ENCODE measurements at regions not wholly inside any gene's neighbourhood (a gene's known extent, or its start where the extent isn't known, plus 50 kb on each side); places are given as distances from the start of the nearest gene placed in this dataset.

DNA sequence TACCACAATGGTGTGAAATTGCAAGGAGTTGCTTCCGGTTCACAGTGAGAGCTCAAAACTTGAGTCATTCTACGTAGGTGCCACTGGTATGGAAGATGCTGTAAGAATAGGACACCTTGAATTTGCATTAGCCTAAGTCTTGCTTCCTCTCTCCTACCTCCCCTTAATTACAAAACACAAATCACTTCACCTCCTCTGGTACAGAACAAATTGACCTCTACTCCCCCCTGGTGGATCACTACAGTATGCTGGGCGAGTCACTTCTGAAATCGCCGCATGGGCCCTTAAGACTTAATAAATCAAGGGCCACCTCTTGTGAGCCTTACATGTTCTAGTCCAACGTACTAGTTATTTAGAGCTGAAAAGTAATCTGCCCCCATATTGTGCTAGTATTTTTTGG, 145.3 kb upstream of the SMARCA2 start (continued):
- peak; percentile 87 to 90 for TF ChIP-seq CTCF (conservative IDR thresholded peaks at IDR 0.05; ENCODE audit: low read depth in 2 of 2)

DNA sequence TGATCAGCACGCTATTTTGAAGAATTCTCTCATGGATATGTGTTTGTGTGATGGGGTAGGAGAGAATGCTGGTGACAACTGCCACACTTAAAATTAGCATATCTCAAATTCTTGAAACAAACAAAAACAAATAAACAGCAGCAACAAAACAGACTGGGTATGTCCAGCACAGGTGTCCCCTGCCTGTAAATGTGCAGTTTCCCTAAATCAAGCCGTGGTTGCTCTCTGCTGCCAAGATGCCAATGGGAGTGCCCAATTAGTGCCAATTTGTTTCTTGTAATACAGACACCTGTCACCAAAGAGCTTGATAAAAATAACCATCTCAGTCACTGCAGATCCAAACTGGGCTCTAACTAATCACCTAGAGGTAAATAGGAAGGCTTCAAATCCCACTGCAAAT, 144.2 kb upstream of the SMARCA2 start:
- ATAC-seq (no peak), DNase-seq (ENCODE audit: low spot score) (no peak)
- H3K27ac Mint-ChIP-seq: no peak overlapping the region
- H4K20me1 ChIP-seq (replicated peaks; ENCODE audit: insufficient read depth): no peaks in the 10 kb centered on the region
- H3K4me3 Mint-ChIP-seq: no peak overlapping the region
- peaks cover 22% of the 10 kb centered on the region for H3K4me1 Mint-ChIP-seq
- H3K9me2 ChIP-seq (ENCODE audit: insufficient read depth): no peaks in the 10 kb centered on the region
- no peak overlapping the region for H3K27ac ChIP-seq (ENCODE audit: low read depth)
- no peak overlapping the region for H3K4me2 ChIP-seq
- no peaks in the 10 kb centered on the region for H3K79me2 ChIP-seq (replicated peaks; ENCODE audit: insufficient read depth)
- H3K27me3 Mint-ChIP-seq (ENCODE audit: insufficient read depth, low read depth, poor library complexity): no peaks in the 10 kb centered on the region
- H3K36me3 ChIP-seq (ENCODE audit: insufficient read depth): no peaks in the 10 kb centered on the region
- no peak overlapping the region for H2AFZ ChIP-seq
- H3K36me3 Mint-ChIP-seq (ENCODE audit: low read depth): no peaks in the 10 kb centered on the region
- H3K27me3 ChIP-seq (ENCODE audit: insufficient read depth): no peaks in the 10 kb centered on the region
- H3K9me3 Mint-ChIP-seq: no peaks in the 10 kb centered on the region; the same call in 1 of the 3 replicates
- H3K4me1 ChIP-seq (ENCODE audit: insufficient read depth): peaks cover 6% of the 10 kb centered on the region
- no peaks in the 10 kb centered on the region for H3F3A ChIP-seq (replicated peaks; ENCODE audit: low read depth)
- H3K4me3 ChIP-seq: no peak overlapping the region
- TF ChIP-seq NANOG (IDR thresholded peaks at IDR 0.05; ENCODE audit: borderline replicate concordance): no peak
- no peak for TF ChIP-seq JUNB (IDR thresholded peaks at IDR 0.05; ENCODE audit: unreplicated experiment)
- no peak for TF ChIP-seq CREB1 (CRISPR knock-in tag; IDR thresholded peaks at IDR 0.05; ENCODE audit: low read depth)
- TF ChIP-seq EZH2phosphoT487 (IDR thresholded peaks at IDR 0.05; ENCODE audit: unreplicated experiment): no peak
- TF ChIP-seq STAT1 (IDR thresholded peaks at IDR 0.05; ENCODE audit: unreplicated experiment): no peak
- TF ChIP-seq CTCF (conservative IDR thresholded peaks at IDR 0.05; ENCODE audit: low read depth in 2 of 2): no peak
- no peak for TF ChIP-seq ZNF114 (CRISPR knock-in tag; IDR thresholded peaks at IDR 0.05)
- TF ChIP-seq ZNF462 (CRISPR knock-in tag; IDR thresholded peaks at IDR 0.05): no peak
- no peak for TF ChIP-seq POLR2AphosphoS5 (IDR thresholded peaks at IDR 0.05; ENCODE audit: low read depth)
- TF ChIP-seq, protein P1, sequence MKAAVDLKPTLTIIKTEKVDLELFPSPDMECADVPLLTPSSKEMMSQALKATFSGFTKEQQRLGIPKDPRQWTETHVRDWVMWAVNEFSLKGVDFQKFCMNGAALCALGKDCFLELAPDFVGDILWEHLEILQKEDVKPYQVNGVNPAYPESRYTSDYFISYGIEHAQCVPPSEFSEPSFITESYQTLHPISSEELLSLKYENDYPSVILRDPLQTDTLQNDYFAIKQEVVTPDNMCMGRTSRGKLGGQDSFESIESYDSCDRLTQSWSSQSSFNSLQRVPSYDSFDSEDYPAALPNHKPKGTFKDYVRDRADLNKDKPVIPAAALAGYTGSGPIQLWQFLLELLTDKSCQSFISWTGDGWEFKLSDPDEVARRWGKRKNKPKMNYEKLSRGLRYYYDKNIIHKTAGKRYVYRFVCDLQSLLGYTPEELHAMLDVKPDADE (IDR thresholded peaks at IDR 0.05): no peak
- TF ChIP-seq EZH2 (IDR thresholded peaks at IDR 0.05; ENCODE audit: low read depth, unreplicated experiment): no peak
- TF ChIP-seq ZNF331 (CRISPR knock-in tag; IDR thresholded peaks at IDR 0.05; ENCODE audit: low read depth): no peak

Measured in GM23338 (cell line).